Astrocyte of the spinal cord (primary cell): ENCODE measurements at regions not wholly inside any gene's neighbourhood (a gene's known extent, or its start where the extent isn't known, plus 50 kb on each side); places are given as distances from the start of the nearest gene placed in this dataset.

Experiments
- DNase-seq: peaks from one replicate; pipeline ENCODE4 v3.0.0; 2011; ENCODE audit warnings: low read depth, low spot score
- H3K4me3 ChIP-seq: 2 replicates; pipeline ENCODE4 v1.5.1; 2011; ENCODE audit warnings: low read depth, mild to moderate bottlenecking, low read length, moderate library complexity
- CTCF ChIP-seq: IDR thresholded peaks from 2 replicates; pipeline ENCODE4 v1.5.1; 2012; ENCODE audit warnings: low read depth, mild to moderate bottlenecking, low read length, inconsistent platforms
- in situ Hi-C: cut with HindIII; loops from 2 replicates; pipeline ENCODE4 v1.10.0; 2017; ENCODE audit warnings: low sequenced_read_pairs

- in situ Hi-C loops, result no loop called here
- H3K4me3 ChIP-seq, result no peak overlapping the region
- TF ChIP-seq CTCF, result no peak
- peak; percentile 84 for DNase-seq
Measured at GRCh38 chr2:19649142-19649541, 252.6 kb downstream of the TTC32 start.

GRCh38 chr2:19648583-19648982 is 253.2 kb downstream of the TTC32 start:
- in situ Hi-C loops, result no loop called here
- H3K4me3 ChIP-seq, result no peak overlapping the region
- DNase-seq, result peak; percentile 78
- TF ChIP-seq CTCF, result no peak

GRCh38 chr2:19646987-19647386 is 254.8 kb downstream of the TTC32 start:
- no peak for TF ChIP-seq CTCF
- in situ Hi-C loops, result no loop called here
- no peak overlapping the region for H3K4me3 ChIP-seq
- DNase-seq, result no peak

- in situ Hi-C loops, result no loop called here
Measured at GRCh38 chr2:19644763-19645162, 257.0 kb downstream of the TTC32 start.

GRCh38 chr2:19643117-19643518 is 258.7 kb downstream of the TTC32 start:
- no peak for DNase-seq
- TF ChIP-seq CTCF, result no peak
- H3K4me3 ChIP-seq, result no peak overlapping the region
- in situ Hi-C loops, result no loop called here

More at GRCh38 chr2:19644763-19645162, 257.0 kb downstream of the TTC32 start:
- no peak for DNase-seq
- no peak for TF ChIP-seq CTCF
- no peak overlapping the region for H3K4me3 ChIP-seq

GRCh38 chr2:19642501-19642900 is 259.3 kb downstream of the TTC32 start:
- in situ Hi-C loops, result no loop called here
- no peak for DNase-seq
- no peak overlapping the region for H3K4me3 ChIP-seq
- no peak for TF ChIP-seq CTCF

- DNase-seq, result no peak
- in situ Hi-C loops, result no loop called here
- no peak for TF ChIP-seq CTCF
- no peak overlapping the region for H3K4me3 ChIP-seq
Measured at GRCh38 chr2:19635951-19636510, 265.8 kb downstream of the TTC32 start.
